Stimulated activated naive CD8-positive, alpha-beta T cell treated with anti-CD3 and anti-CD28 coated beads, Interleukin-15, amount 100 ng/mL, for 72 hours (primary cell): ENCODE measurements at regions not wholly inside any gene's neighbourhood (a gene's known extent, or its start where the extent isn't known, plus 50 kb on each side); places are given as distances from the start of the nearest gene placed in this dataset.

ENCODE experiments used
- ATAC-seq: fragments of 150-1000 bp; cut with Tn5 transposase; 2 replicates; pipeline ENCODE4 v1.10.0; 2021; ENCODE audit warnings: mild to moderate bottlenecking, moderate library complexity
- DNase-seq, 2 donors: peaks; one replicate each; pipeline ENCODE4 v3.0.0; 2021 to 2022
- H3K27ac Mint-ChIP-seq, 2 donors: one replicate each; pipeline ENCODE4 v1.8.0; 2022; ENCODE audit warnings: mild to moderate bottlenecking in 2 of 2, mixed read lengths in 2 of 2, moderate library complexity in 2 of 2
- H3K27me3 Mint-ChIP-seq: one replicate; pipeline ENCODE4 v1.8.0; 2022; ENCODE audit warnings: mixed read lengths
- H3K4me1 Mint-ChIP-seq: one replicate; pipeline ENCODE4 v1.8.0; 2022; ENCODE audit warnings: mild to moderate bottlenecking, mixed read lengths
- H3K4me3 Mint-ChIP-seq, 2 donors: one replicate each; pipeline ENCODE4 v1.8.0; 2022; ENCODE audit warnings: mild to moderate bottlenecking in 2 of 2, mixed read lengths in 2 of 2, moderate library complexity in 1 of 2
- H3K9me3 Mint-ChIP-seq, 2 donors: one replicate each; pipeline ENCODE4 v1.8.0; 2022; ENCODE audit warnings: mixed read lengths in 2 of 2

DNA sequence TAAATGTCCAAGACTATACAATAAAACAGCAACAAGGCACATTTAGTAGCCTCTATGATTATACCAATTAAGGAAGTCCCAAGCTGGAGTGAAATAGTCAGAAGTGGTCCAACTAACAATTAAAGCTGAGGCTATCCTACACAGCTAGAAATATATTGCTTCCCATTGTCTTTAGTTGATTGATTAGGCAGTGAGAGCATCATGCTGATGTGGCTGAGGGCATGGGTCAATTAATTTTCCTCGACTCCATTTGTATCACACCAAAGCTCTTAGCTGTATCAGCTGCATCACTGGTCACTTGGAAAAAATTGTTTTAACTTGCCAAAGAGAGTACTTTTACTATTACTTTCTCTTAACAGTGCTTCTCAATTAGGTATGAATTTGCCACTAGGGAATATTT is 328.7 kb upstream of the NT5E start:
- DNase-seq (no peak), ATAC-seq (no peak)
- Mint-ChIP-seq H3K27ac (no peak overlapping the region), H3K9me3 (peaks cover 0 to 10% of the 10 kb centered on the region in 2 donors), H3K4me1 (no peaks in the 10 kb centered on the region), H3K27me3 (peaks cover 7% of the 10 kb centered on the region), H3K4me3 (no peak overlapping the region)

DNA sequence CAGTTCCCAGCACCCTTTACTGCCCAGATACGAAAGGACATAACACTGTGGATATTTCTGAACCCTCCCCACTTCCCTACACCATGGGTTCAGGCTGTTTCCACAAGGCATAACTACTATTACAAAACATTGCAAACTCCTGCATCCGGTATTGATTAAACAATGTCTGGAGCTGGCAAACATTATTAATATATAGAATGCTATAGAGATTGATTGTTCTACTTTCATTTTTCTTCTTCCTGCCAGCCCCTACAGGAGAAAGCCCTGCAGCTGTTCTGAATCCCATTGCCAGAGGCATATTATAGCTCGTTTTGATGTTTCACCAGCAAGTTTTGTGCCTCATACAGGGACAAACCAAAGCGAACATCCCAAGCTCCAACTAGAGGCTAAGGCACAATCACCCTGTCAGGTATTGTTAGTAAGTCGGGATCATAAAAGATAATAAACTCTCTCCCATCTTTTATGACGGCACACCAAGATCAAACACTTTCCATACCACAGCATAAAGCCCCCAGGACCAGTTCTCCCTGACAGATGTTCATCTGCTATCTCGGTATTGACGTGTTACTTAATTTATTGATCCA is 331.1 kb upstream of the NT5E start:
- DNase-seq (no peak), ATAC-seq (no peak)
- Mint-ChIP-seq H3K27me3 (peaks cover 7% of the 10 kb centered on the region), H3K9me3 (peaks cover 0 to 10% of the 10 kb centered on the region in 2 donors), H3K27ac (no peak overlapping the region), H3K4me3 (no peak overlapping the region), H3K4me1 (no peaks in the 10 kb centered on the region)

DNA sequence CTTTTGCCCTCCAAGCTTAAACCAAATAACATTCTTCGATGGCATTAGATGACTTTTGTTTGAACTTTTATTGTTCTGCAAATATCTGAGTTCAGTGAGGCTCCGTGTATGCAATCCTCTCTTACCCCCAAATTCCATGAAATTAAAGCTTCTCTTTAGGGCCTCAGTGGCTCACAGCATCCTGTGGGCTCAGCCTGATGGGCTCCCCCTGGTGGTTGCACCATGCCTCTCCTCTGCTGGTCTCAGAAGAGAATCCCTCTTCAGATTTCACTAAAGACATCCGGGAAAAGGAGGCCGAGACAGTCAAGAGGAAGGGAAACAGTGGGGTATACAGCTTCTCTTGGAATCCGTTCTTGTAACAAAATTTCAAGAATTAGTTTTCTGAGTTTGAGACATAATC is 331.6 kb upstream of the NT5E start:
- ATAC-seq, result no peak
- Mint-ChIP-seq H3K4me3 (no peak overlapping the region), H3K27me3 (peaks cover 7% of the 10 kb centered on the region), H3K27ac (no peak overlapping the region), H3K9me3 (peaks cover 0 to 10% of the 10 kb centered on the region in 2 donors), H3K4me1 (no peaks in the 10 kb centered on the region)
- DNase-seq, result no peak

- peaks cover 7% of the 10 kb centered on the region for H3K27me3 Mint-ChIP-seq
- no peak for DNase-seq
These were observed 333.4 kb upstream of the NT5E start for GRCh38 chr6:85116475-85116874.

DNA sequence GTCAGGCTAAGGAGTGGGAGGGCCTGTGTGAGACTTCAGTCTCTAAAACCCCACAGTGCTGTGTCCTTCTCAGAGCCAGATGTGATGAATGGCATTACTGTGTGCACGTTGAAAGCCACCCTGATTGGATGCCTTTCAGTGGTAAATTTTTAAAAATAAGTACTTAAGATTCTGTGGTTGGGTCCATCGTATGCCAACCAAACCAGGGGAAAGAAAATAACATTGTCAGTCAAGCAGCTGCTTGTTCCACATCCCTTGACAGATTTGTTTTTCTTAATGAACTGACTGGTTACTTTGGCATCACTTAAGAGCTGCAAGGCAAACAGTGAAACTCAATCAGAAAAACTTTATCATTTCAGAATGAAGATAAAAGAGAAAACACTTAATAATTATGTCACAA is 334.0 kb upstream of the NT5E start:
- no peak for ATAC-seq
- H3K4me1 Mint-ChIP-seq, result no peaks in the 10 kb centered on the region

More at GRCh38 chr6:85116475-85116874, 333.4 kb upstream of the NT5E start:
- Mint-ChIP-seq H3K4me1 (no peaks in the 10 kb centered on the region), H3K27ac (no peak overlapping the region), H3K9me3 (peaks cover 0 to 10% of the 10 kb centered on the region in 2 donors), H3K4me3 (no peak overlapping the region)
- no peak for ATAC-seq

DNA sequence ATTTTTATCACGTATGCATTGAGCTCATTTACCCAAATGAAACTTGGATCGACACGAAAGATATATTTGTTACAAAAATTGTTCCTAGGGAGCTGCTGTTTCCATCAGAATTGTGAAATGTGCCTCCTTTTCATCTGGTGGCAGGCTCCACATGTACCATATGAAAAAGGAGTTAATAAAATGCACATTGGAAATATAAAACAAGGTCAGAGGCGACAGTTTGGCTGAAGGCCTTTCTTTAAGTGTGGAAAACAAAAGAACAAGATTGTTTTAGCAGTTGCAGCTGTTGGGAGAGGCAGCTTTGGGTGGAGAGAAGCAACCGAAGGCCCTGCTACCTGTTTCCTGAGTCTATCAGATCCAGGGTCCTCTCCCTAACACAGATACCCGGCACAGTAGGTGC is 334.5 kb upstream of the NT5E start:
- no peak for ATAC-seq
- no peak for DNase-seq
- no peak overlapping the region for H3K4me3 Mint-ChIP-seq
- H3K27ac Mint-ChIP-seq, result no peak overlapping the region
- no peaks in the 10 kb centered on the region for H3K4me1 Mint-ChIP-seq
- H3K27me3 Mint-ChIP-seq, result peaks cover 7% of the 10 kb centered on the region
- H3K9me3 Mint-ChIP-seq, result peaks cover 0 to 10% of the 10 kb centered on the region in 2 donors

More for the DNA sequence above, 334.0 kb upstream of the NT5E start:
- no peak for DNase-seq
- Mint-ChIP-seq H3K27ac (no peak overlapping the region), H3K9me3 (peaks cover 0 to 10% of the 10 kb centered on the region in 2 donors), H3K27me3 (peaks cover 7% of the 10 kb centered on the region), H3K4me3 (no peak overlapping the region)

GRCh38 chr6:85114581-85114935 is 335.3 kb upstream of the NT5E start:
- no peak for DNase-seq
- H3K4me1 Mint-ChIP-seq, result no peaks in the 10 kb centered on the region

GRCh38 chr6:85113934-85114580 is 335.8 kb upstream of the NT5E start:
- H3K4me3 Mint-ChIP-seq, result no peak overlapping the region
- ATAC-seq (no peak), DNase-seq (no peak)
- no peaks in the 10 kb centered on the region for H3K4me1 Mint-ChIP-seq
- no peaks in the 10 kb centered on the region for H3K27me3 Mint-ChIP-seq
- H3K9me3 Mint-ChIP-seq, result no peaks in the 10 kb centered on the region
- H3K27ac Mint-ChIP-seq, result no peak overlapping the region

More at GRCh38 chr6:85114581-85114935, 335.3 kb upstream of the NT5E start:
- Mint-ChIP-seq H3K27me3 (peaks cover 1% of the 10 kb centered on the region), H3K27ac (no peak overlapping the region), H3K9me3 (peaks cover 0 to 2% of the 10 kb centered on the region in 2 donors), H3K4me3 (no peak overlapping the region)
- no peak for ATAC-seq

DNA sequence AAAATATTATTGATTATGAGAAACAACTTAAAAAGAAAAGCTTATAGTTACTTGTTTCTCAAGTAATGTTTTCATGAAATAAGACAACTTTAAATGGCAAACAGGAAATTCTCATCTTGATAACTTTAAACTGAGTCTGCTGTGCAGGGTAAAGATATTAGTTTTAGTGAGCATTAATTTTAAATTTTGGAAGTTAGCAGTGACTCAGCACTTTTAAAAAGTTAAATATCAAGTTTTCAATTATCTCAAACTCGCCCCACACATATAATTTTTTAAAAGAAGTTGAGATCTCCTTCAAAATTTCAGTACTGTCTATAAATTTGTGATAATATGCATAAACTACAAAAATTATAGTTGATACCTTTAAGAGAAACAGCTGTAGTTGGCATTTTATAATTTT is 337.3 kb upstream of the NT5E start:
- Mint-ChIP-seq H3K27me3 (no peaks in the 10 kb centered on the region), H3K9me3 (no peaks in the 10 kb centered on the region), H3K4me3 (no peak overlapping the region), H3K4me1 (no peaks in the 10 kb centered on the region), H3K27ac (no peak overlapping the region)
- ATAC-seq (no peak), DNase-seq (no peak)

- Mint-ChIP-seq H3K27me3 (no peaks in the 10 kb centered on the region), H3K9me3 (no peaks in the 10 kb centered on the region), H3K27ac (no peak overlapping the region), H3K4me3 (no peak overlapping the region), H3K4me1 (no peaks in the 10 kb centered on the region)
- no peak for DNase-seq
- ATAC-seq, result no peak
These were observed 338.3 kb upstream of the NT5E start for GRCh38 chr6:85111481-85112011.

GRCh38 chr6:85110943-85111342 is 338.9 kb upstream of the NT5E start:
- DNase-seq (no peak), ATAC-seq (no peak)
- Mint-ChIP-seq H3K27me3 (no peaks in the 10 kb centered on the region), H3K4me3 (no peak overlapping the region), H3K27ac (no peak overlapping the region), H3K4me1 (no peaks in the 10 kb centered on the region), H3K9me3 (no peaks in the 10 kb centered on the region)

- DNase-seq (no peak), ATAC-seq (no peak)
- Mint-ChIP-seq H3K27ac (no peak overlapping the region), H3K4me3 (no peak overlapping the region), H3K4me1 (no peaks in the 10 kb centered on the region), H3K9me3 (peaks cover 1 to 8% of the 10 kb centered on the region in 2 donors), H3K27me3 (no peaks in the 10 kb centered on the region)
These were observed 342.2 kb upstream of the NT5E start for GRCh38 chr6:85107701-85108100.

DNA sequence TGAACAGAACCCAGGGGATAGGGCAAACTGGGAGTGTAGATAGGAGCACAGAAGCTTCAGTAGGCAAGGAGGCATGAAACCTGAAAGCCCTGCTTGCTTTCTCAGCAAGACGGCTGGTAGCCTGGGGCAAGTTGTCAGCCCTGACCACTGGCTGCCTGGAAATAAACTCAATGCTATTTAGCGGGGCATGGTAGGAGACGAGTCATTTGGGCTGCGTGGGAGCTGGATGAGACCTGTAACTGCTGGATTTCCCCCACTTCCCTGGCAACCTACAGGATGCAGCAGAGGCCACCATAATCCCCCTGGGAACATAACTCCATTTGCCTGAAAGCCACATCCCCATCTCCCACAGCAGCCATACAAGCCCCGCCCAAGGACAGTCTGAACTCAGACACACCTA is 332.6 kb upstream of the TBX18 start:
- Mint-ChIP-seq H3K27ac (no peak overlapping the region), H3K27me3 (no peaks in the 10 kb centered on the region), H3K4me3 (no peak overlapping the region), H3K4me1 (no peaks in the 10 kb centered on the region), H3K9me3 (peaks cover 27 to 40% of the 10 kb centered on the region in 2 donors)
- DNase-seq (no peak), ATAC-seq (no peak)

- H3K27me3 Mint-ChIP-seq, result no peaks in the 10 kb centered on the region
- H3K4me3 Mint-ChIP-seq, result no peak overlapping the region
- no peaks in the 10 kb centered on the region for H3K4me1 Mint-ChIP-seq
- H3K9me3 Mint-ChIP-seq, result peaks cover 13 to 20% of the 10 kb centered on the region in 2 donors
- no peak overlapping the region for H3K27ac Mint-ChIP-seq
- ATAC-seq (no peak), DNase-seq (no peak)
These were observed 327.8 kb upstream of the TBX18 start for GRCh38 chr6:85092226-85092625.

DNA sequence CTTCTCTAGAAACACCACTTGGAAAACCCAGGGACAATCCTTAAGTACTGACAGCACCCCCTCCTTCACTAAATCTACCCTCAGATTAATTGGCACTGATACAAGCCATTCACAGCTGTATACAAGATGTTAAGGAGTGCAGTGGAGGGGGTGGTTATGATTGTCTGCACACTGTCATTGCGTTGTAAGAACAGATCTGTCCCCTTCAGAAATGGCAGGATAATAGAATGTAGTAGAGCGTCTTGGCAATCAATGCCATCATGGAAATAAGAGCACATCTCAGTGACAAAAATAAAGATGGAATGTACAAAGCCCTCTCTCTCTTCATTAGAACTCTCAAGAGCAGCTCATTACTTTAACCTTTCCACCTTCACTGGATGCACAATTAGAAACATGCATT is 324.9 kb upstream of the TBX18 start:
- no peak for DNase-seq
- H3K27ac Mint-ChIP-seq, result no peak overlapping the region
- H3K4me3 Mint-ChIP-seq, result no peak overlapping the region
- H3K4me1 Mint-ChIP-seq, result no peaks in the 10 kb centered on the region
- H3K9me3 Mint-ChIP-seq, result peaks cover 5 to 12% of the 10 kb centered on the region in 2 donors
- no peaks in the 10 kb centered on the region for H3K27me3 Mint-ChIP-seq
- ATAC-seq, result no peak

DNA sequence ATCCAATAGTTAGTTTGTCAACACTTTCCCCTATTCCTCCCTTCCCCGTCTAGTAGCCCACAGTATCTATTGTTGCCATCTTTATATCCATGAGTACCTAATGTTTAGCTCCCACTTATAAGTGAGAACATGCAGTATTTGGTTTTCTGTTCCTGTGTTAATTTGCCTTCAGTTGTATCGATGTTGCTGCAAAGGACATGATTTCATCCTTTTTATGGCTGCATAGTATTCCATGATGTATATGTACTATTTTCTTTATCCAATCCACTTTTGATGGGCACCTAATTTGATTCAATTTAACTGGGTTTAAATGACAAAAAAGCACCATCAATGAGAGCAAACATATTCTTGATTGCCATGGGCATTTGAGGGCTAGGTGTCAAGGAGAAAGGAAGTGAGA is 321.5 kb upstream of the TBX18 start:
- no peak for ATAC-seq
- H3K27me3 Mint-ChIP-seq, result no peaks in the 10 kb centered on the region
- H3K4me3 Mint-ChIP-seq, result no peak overlapping the region
- H3K27ac Mint-ChIP-seq, result no peak overlapping the region
- peaks cover 0 to 9% of the 10 kb centered on the region in 2 donors for H3K9me3 Mint-ChIP-seq
- DNase-seq, result no peak
- no peaks in the 10 kb centered on the region for H3K4me1 Mint-ChIP-seq

- ATAC-seq, result no peak
- Mint-ChIP-seq H3K4me3 (no peak overlapping the region), H3K27me3 (no peaks in the 10 kb centered on the region), H3K27ac (no peak overlapping the region), H3K4me1 (no peaks in the 10 kb centered on the region), H3K9me3 (peaks cover 0 to 4% of the 10 kb centered on the region in 2 donors)
- DNase-seq, result no peak
These were observed 316.7 kb upstream of the TBX18 start for GRCh38 chr6:85081102-85081501.
